H1 (cell line): ENCODE measurements at regions not wholly inside any gene's neighbourhood (a gene's known extent, or its start where the extent isn't known, plus 50 kb on each side); places are given as distances from the start of the nearest gene placed in this dataset.

Source experiments
- POLR2AphosphoS5 ChIP-seq: IDR thresholded peaks from 2 replicates; pipeline ENCODE4 v1.6.1; 2011; ENCODE audit warnings: low read depth, low read length
- RAD21 ChIP-seq, 2 experiments: IDR thresholded peaks in 1 of 2; conservative IDR thresholded peaks in 1 of 2; 2 replicates each; pipeline ENCODE4 v1.6.1; 2011; ENCODE audit warnings: low read depth in 2 of 2, low read length in 2 of 2, improper control_type of control experiment in 1 of 2, inconsistent platforms in 1 of 2, mild to moderate bottlenecking in 1 of 2, moderate library complexity in 1 of 2
- TF ChIP-seq, protein P1 (sequence below), 3 experiments: IDR thresholded peaks; 1 replicate in 2 of 3; 2 replicates in 1 of 3; pipeline versions ENCODE4 v1.5.1 to v1.6.1; 2011; ENCODE audit warnings: low read length in 3 of 3, mild to moderate bottlenecking in 3 of 3, inconsistent platforms in 2 of 3, low read depth in 1 of 3, moderate library complexity in 1 of 3; ENCODE audit not compliant: insufficient read depth in 1 of 3; ENCODE audit errors: control extremely low read depth in 1 of 3
- TF ChIP-seq, protein P2 (sequence below): IDR thresholded peaks from 2 replicates; pipeline ENCODE4 v1.6.1; 2011; ENCODE audit warnings: low read depth, mild to moderate bottlenecking, low read length; ENCODE audit not compliant: insufficient read depth

DNA sequence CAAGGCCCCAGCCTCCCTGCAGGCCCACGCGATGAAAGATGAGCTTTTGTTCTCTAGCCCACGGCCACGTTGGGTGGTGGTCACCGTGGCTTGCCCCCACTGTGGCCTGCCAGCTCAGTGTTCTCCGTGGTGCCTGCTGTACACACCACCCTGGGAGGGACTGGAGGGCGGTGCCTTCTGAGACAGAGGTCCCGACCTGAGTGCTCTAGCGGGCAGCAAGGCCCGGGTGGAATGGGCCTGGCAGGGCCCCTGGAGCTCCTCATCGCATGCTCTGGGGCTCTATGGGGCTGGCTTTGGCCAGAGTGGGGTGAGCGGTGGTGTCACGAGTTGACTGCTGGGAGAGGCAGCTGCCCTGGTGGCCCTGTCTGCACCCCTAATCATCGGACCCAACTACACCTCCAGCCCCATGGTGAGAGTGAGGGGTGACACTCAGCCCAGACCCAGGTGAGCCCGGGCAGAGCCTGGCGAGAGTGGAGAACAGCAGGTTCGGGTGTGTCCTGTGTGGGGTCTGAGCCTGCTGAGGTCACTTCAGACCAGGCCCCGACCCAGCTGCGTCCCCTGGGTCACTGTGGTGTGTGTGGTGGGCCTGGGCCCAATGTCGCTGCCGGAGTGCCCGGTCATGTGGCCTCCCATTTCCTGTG is 541.9 kb downstream of the TBC1D22A start:
- TF ChIP-seq, protein P1, sequence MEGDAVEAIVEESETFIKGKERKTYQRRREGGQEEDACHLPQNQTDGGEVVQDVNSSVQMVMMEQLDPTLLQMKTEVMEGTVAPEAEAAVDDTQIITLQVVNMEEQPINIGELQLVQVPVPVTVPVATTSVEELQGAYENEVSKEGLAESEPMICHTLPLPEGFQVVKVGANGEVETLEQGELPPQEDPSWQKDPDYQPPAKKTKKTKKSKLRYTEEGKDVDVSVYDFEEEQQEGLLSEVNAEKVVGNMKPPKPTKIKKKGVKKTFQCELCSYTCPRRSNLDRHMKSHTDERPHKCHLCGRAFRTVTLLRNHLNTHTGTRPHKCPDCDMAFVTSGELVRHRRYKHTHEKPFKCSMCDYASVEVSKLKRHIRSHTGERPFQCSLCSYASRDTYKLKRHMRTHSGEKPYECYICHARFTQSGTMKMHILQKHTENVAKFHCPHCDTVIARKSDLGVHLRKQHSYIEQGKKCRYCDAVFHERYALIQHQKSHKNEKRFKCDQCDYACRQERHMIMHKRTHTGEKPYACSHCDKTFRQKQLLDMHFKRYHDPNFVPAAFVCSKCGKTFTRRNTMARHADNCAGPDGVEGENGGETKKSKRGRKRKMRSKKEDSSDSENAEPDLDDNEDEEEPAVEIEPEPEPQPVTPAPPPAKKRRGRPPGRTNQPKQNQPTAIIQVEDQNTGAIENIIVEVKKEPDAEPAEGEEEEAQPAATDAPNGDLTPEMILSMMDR (IDR thresholded peaks at IDR 0.05; ENCODE audit: control extremely low read depth in 1 of 3, insufficient read depth in 1 of 3, low read depth in 1 of 3, low read length in 3 of 3), result no peak
- TF ChIP-seq, protein P2, sequence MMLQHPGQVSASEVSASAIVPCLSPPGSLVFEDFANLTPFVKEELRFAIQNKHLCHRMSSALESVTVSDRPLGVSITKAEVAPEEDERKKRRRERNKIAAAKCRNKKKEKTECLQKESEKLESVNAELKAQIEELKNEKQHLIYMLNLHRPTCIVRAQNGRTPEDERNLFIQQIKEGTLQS, result no peak
- TF ChIP-seq POLR2AphosphoS5, result no peak
- TF ChIP-seq RAD21 (IDR thresholded peaks at IDR 0.05 in 1 of 2, conservative IDR thresholded peaks at IDR 0.05 in 1 of 2; ENCODE audit: low read depth in 2 of 2, low read length in 2 of 2), result no peak
